Coronary artery (tissue), 2 donors: ENCODE measurements at regions not wholly inside any gene's neighbourhood (a gene's known extent, or its start where the extent isn't known, plus 50 kb on each side); places are given as distances from the start of the nearest gene placed in this dataset.

Experiments used
- DNase-seq: peaks from one replicate; pipeline ENCODE4 v3.0.0-alpha.2; 2017; ENCODE audit warnings: low spot score
- H3K27ac ChIP-seq, 2 donors: fragments of 200-600 bp; sonication (generic); one replicate each; pipeline ENCODE4 v1.5.1; 2016 to 2019
- H3K4me3 ChIP-seq: fragments of 200-600 bp; sonication (generic); 2 replicates; pipeline ENCODE4 v1.5.1; 2016; ENCODE audit warnings: mild to moderate bottlenecking, moderate library complexity
- TF ChIP-seq, protein P1 (sequence below): fragments of 200-600 bp; sonication (generic); IDR thresholded peaks from one replicate; pipeline ENCODE4 v1.5.1; 2019; ENCODE audit warnings: antibody characterized with exemption

DNA sequence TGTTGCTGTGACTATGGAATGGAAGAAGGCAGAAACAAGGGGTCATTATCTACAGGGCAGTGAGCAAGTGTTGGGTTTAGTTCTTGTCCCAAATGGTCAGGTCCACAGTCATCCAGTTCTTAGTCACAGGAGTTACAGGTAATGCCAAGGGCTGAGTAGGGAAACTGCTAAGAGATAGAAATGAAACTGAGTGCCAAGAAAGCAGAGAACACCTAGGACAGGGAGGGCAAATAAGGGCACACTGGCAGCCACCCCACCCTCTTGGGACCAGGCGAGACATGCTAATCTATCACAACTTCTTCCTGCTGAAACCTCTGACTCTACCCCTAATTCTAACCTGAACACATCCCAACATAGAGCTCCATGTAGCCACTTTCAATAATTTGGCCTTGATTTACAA is 103.2 kb downstream of the KLF4 start:
- H3K4me3 ChIP-seq = no peak overlapping the region
- no peak overlapping the region for H3K27ac ChIP-seq
- DNase-seq = no peak
- TF ChIP-seq, protein P1, sequence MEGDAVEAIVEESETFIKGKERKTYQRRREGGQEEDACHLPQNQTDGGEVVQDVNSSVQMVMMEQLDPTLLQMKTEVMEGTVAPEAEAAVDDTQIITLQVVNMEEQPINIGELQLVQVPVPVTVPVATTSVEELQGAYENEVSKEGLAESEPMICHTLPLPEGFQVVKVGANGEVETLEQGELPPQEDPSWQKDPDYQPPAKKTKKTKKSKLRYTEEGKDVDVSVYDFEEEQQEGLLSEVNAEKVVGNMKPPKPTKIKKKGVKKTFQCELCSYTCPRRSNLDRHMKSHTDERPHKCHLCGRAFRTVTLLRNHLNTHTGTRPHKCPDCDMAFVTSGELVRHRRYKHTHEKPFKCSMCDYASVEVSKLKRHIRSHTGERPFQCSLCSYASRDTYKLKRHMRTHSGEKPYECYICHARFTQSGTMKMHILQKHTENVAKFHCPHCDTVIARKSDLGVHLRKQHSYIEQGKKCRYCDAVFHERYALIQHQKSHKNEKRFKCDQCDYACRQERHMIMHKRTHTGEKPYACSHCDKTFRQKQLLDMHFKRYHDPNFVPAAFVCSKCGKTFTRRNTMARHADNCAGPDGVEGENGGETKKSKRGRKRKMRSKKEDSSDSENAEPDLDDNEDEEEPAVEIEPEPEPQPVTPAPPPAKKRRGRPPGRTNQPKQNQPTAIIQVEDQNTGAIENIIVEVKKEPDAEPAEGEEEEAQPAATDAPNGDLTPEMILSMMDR = no peak
